ENCODE measurements at regions not wholly inside any gene's neighbourhood (a gene's known extent, or its start where the extent isn't known, plus 50 kb on each side); places are given as distances from the start of the nearest gene placed in this dataset.
"Not testable (repeated sequence)": the region's sequence is repeated elsewhere in the genome, so short reads cannot be mapped to it uniquely, and the experiment has no call there.

- DNase-seq (no peak), ATAC-seq (no peak)
- no peak overlapping the region for H3K27ac Mint-ChIP-seq
- H3K4me3 Mint-ChIP-seq = no peak overlapping the region
- H3K4me1 Mint-ChIP-seq = no peaks in the 10 kb centered on the region
- H3K36me3 Mint-ChIP-seq = peaks cover 0 to 11% (median 0%) of the 10 kb centered on the region in 3 donors
- peaks cover 0 to 22% (median 3%) of the 10 kb centered on the region in 5 donors for H3K27me3 Mint-ChIP-seq
- POLR2A ChIA-PET = no interaction called here
- peaks cover 0 to 42% (median 10%) of the 10 kb centered on the region in 9 donors for H3K9me3 Mint-ChIP-seq
Measured at GRCh38 chr4:189804894-189805293, 135.8 kb upstream of the FRG1 start.

GRCh38 chr4:189806506-189806905, 134.2 kb upstream of the FRG1 start:
- Mint-ChIP-seq H3K27ac (no peak overlapping the region), H3K27me3 (peaks cover 0 to 22% (median 10%) of the 10 kb centered on the region in 5 donors), H3K4me1 (no peaks in the 10 kb centered on the region), H3K9me3 (peaks cover 0 to 54% (median 16%) of the 10 kb centered on the region in 9 donors), H3K4me3 (no peak overlapping the region), H3K36me3 (peaks cover 1 to 21% (median 2%) of the 10 kb centered on the region in 3 donors)
- POLR2A ChIA-PET = no interaction called here
- no peak for ATAC-seq
- DNase-seq = no peak

GRCh38 chr4:189807031-189807430, 133.6 kb upstream of the FRG1 start:
- POLR2A ChIA-PET = no interaction called here
- H3K27ac Mint-ChIP-seq = no peak overlapping the region
- no peak overlapping the region for H3K4me3 Mint-ChIP-seq
- no peaks in the 10 kb centered on the region for H3K4me1 Mint-ChIP-seq
- H3K36me3 Mint-ChIP-seq = peaks cover 1 to 23% (median 2%) of the 10 kb centered on the region in 3 donors
- DNase-seq (no peak), ATAC-seq (no peak)
- peaks cover 0 to 55% (median 17%) of the 10 kb centered on the region in 9 donors for H3K9me3 Mint-ChIP-seq
- H3K27me3 Mint-ChIP-seq = peaks cover 0 to 19% (median 13%) of the 10 kb centered on the region in 5 donors

GRCh38 chr4:189809241-189809735, 131.4 kb upstream of the FRG1 start:
- H3K4me3 Mint-ChIP-seq = peak overlapping the region in 1 of 10 donors; percentile 23
- peaks cover 2 to 22% (median 9%) of the 10 kb centered on the region in 5 donors for H3K27me3 Mint-ChIP-seq
- POLR2A ChIA-PET = no interaction called here
- H3K27ac Mint-ChIP-seq = no peak overlapping the region
- DNase-seq (no peak), ATAC-seq (no peak)
- no peaks in the 10 kb centered on the region for H3K4me1 Mint-ChIP-seq
- H3K36me3 Mint-ChIP-seq = peaks cover 1 to 30% (median 2%) of the 10 kb centered on the region in 3 donors
- peaks cover 0 to 59% (median 18%) of the 10 kb centered on the region in 9 donors for H3K9me3 Mint-ChIP-seq

GRCh38 chr4:189809839-189810238, 130.8 kb upstream of the FRG1 start:
- Mint-ChIP-seq H3K4me3 (peak overlapping the region in 1 of 10 donors; percentile 61), H3K4me1 (no peaks in the 10 kb centered on the region), H3K9me3 (peaks cover 0 to 55% (median 18%) of the 10 kb centered on the region in 9 donors), H3K27me3 (peaks cover 2 to 22% (median 9%) of the 10 kb centered on the region in 5 donors), H3K27ac (no peak overlapping the region), H3K36me3 (peaks cover 1 to 30% (median 2%) of the 10 kb centered on the region in 3 donors)
- POLR2A ChIA-PET = no interaction called here
- ATAC-seq (no peak), DNase-seq (no peak)

GRCh38 chr4:189810318-189811181, 130.1 kb upstream of the FRG1 start:
- DNase-seq, H3K4me1 Mint-ChIP-seq, H3K27ac Mint-ChIP-seq, ATAC-seq, POLR2A ChIA-PET: not testable (repeated sequence)
- Mint-ChIP-seq H3K4me3 (peak overlapping the region in 3 of 10 donors; percentile 7 to 61 (median 29)), H3K27me3 (peaks cover 2 to 22% (median 4%) of the 10 kb centered on the region in 5 donors), H3K36me3 (peaks cover 1 to 23% (median 2%) of the 10 kb centered on the region in 3 donors), H3K9me3 (peaks cover 0 to 48% (median 14%) of the 10 kb centered on the region in 9 donors)

- Mint-ChIP-seq H3K4me3 (no peak overlapping the region), H3K27ac (no peak overlapping the region), H3K27me3 (peaks cover 0 to 17% (median 4%) of the 10 kb centered on the region in 5 donors), H3K9me3 (peaks cover 0 to 17% (median 5%) of the 10 kb centered on the region in 9 donors), H3K36me3 (peaks cover 1 to 15% (median 2%) of the 10 kb centered on the region in 3 donors), H3K4me1 (no peaks in the 10 kb centered on the region)
- POLR2A ChIA-PET = no interaction called here
- DNase-seq = no peak
- ATAC-seq = no peak
Measured at GRCh38 chr4:189815404-189816192, 125.1 kb upstream of the FRG1 start.

GRCh38 chr4:189822326-189822725, 118.3 kb upstream of the FRG1 start:
- no peak overlapping the region for H3K4me3 Mint-ChIP-seq
- no peak overlapping the region for H3K27ac Mint-ChIP-seq
- POLR2A ChIA-PET = no interaction called here
- H3K27me3 Mint-ChIP-seq = peaks cover 0 to 19% (median 2%) of the 10 kb centered on the region in 5 donors
- no peaks in the 10 kb centered on the region for H3K9me3 Mint-ChIP-seq
- no peaks in the 10 kb centered on the region for H3K36me3 Mint-ChIP-seq
- DNase-seq (no peak), ATAC-seq (no peak)
- no peaks in the 10 kb centered on the region for H3K4me1 Mint-ChIP-seq

- H3K4me3 Mint-ChIP-seq = no peak overlapping the region
- no peaks in the 10 kb centered on the region for H3K4me1 Mint-ChIP-seq
- no peak for ATAC-seq
- H3K27ac Mint-ChIP-seq = no peak overlapping the region
- no peaks in the 10 kb centered on the region for H3K36me3 Mint-ChIP-seq
- H3K9me3 Mint-ChIP-seq = no peaks in the 10 kb centered on the region
- peaks cover 0 to 21% (median 2%) of the 10 kb centered on the region in 5 donors for H3K27me3 Mint-ChIP-seq
- DNase-seq = no peak
- POLR2A ChIA-PET = no interaction called here
Measured at GRCh38 chr4:189823591-189823990, 117.1 kb upstream of the FRG1 start.

GRCh38 chr4:189825466-189825865, 115.2 kb upstream of the FRG1 start:
- peaks cover 0 to 29% (median 2%) of the 10 kb centered on the region in 5 donors for H3K27me3 Mint-ChIP-seq
- no peaks in the 10 kb centered on the region for H3K36me3 Mint-ChIP-seq
- DNase-seq = no peak
- POLR2A ChIA-PET = no interaction called here
- ATAC-seq = no peak
- no peaks in the 10 kb centered on the region for H3K4me1 Mint-ChIP-seq
- H3K27ac Mint-ChIP-seq = no peak overlapping the region
- H3K4me3 Mint-ChIP-seq = no peak overlapping the region
- H3K9me3 Mint-ChIP-seq = no peaks in the 10 kb centered on the region

- no peaks in the 10 kb centered on the region for H3K4me1 Mint-ChIP-seq
- peaks cover 0 to 3% (median 0%) of the 10 kb centered on the region in 9 donors for H3K9me3 Mint-ChIP-seq
- H3K27me3 Mint-ChIP-seq = peaks cover 0 to 29% (median 2%) of the 10 kb centered on the region in 5 donors
- ATAC-seq = no peak
- no peaks in the 10 kb centered on the region for H3K36me3 Mint-ChIP-seq
- DNase-seq = no peak
- H3K4me3 Mint-ChIP-seq = no peak overlapping the region
- no peak overlapping the region for H3K27ac Mint-ChIP-seq
- POLR2A ChIA-PET = no interaction called here
Measured at GRCh38 chr4:189826657-189827056, 114.0 kb upstream of the FRG1 start.

- POLR2A ChIA-PET = no interaction called here
- H3K27ac Mint-ChIP-seq = no peak overlapping the region
- no peak for ATAC-seq
- H3K4me3 Mint-ChIP-seq = no peak overlapping the region
- DNase-seq = no peak
- no peaks in the 10 kb centered on the region for H3K36me3 Mint-ChIP-seq
- H3K27me3 Mint-ChIP-seq = peaks cover 0 to 27% (median 0%) of the 10 kb centered on the region in 5 donors
- H3K9me3 Mint-ChIP-seq = peaks cover 0 to 3% (median 0%) of the 10 kb centered on the region in 9 donors
- H3K4me1 Mint-ChIP-seq = no peaks in the 10 kb centered on the region
Measured at GRCh38 chr4:189828081-189828697, 112.5 kb upstream of the FRG1 start.
